Mesothelial cell of epicardium (in vitro differentiated cells): ENCODE measurements at regions not wholly inside any gene's neighbourhood (a gene's known extent, or its start where the extent isn't known, plus 50 kb on each side); places are given as distances from the start of the nearest gene placed in this dataset.

ENCODE experiments used
- DNase-seq, 2 experiments: peaks; one replicate each; pipeline ENCODE4 v3.0.0; 2021; ENCODE audit warnings: low spot score in 2 of 2; ENCODE audit not compliant: unreplicated experiment in 2 of 2
- H3K27ac Mint-ChIP-seq: 2 replicates; pipeline ENCODE4 v1.8.0; 2021; ENCODE audit warnings: mixed read lengths
- H3K27me3 Mint-ChIP-seq: 2 replicates; pipeline ENCODE4 v1.8.0; 2021; ENCODE audit warnings: low read depth, mixed read lengths
- H3K36me3 Mint-ChIP-seq: 2 replicates; pipeline ENCODE4 v1.8.0; 2021; ENCODE audit warnings: mixed read lengths
- H3K4me1 Mint-ChIP-seq: 2 replicates; pipeline ENCODE4 v1.8.0; 2021; ENCODE audit warnings: mixed read lengths
- H3K4me3 Mint-ChIP-seq: 2 replicates; pipeline ENCODE4 v1.8.0; 2021; ENCODE audit warnings: mild to moderate bottlenecking, moderate library complexity, mixed read lengths
- H3K9me3 Mint-ChIP-seq: 2 replicates; pipeline ENCODE4 v1.8.0; 2021; ENCODE audit warnings: mixed read lengths
- TF ChIP-seq, protein P1 (sequence below): fragments of 200-600 bp; sonication (generic); IDR thresholded peaks from one replicate; pipeline ENCODE4 v1.5.0; 2021; ENCODE audit warnings: antibody characterized with exemption; ENCODE audit not compliant: unreplicated experiment

- Mint-ChIP-seq H3K9me3 (peaks cover 10% of the 10 kb centered on the region), H3K27ac (no peak overlapping the region), H3K4me3 (no peak overlapping the region), H3K36me3 (no peaks in the 10 kb centered on the region), H3K27me3 (no peaks in the 10 kb centered on the region), H3K4me1 (peaks cover 5% of the 10 kb centered on the region)
- DNase-seq = no peak
- TF ChIP-seq, protein P1, sequence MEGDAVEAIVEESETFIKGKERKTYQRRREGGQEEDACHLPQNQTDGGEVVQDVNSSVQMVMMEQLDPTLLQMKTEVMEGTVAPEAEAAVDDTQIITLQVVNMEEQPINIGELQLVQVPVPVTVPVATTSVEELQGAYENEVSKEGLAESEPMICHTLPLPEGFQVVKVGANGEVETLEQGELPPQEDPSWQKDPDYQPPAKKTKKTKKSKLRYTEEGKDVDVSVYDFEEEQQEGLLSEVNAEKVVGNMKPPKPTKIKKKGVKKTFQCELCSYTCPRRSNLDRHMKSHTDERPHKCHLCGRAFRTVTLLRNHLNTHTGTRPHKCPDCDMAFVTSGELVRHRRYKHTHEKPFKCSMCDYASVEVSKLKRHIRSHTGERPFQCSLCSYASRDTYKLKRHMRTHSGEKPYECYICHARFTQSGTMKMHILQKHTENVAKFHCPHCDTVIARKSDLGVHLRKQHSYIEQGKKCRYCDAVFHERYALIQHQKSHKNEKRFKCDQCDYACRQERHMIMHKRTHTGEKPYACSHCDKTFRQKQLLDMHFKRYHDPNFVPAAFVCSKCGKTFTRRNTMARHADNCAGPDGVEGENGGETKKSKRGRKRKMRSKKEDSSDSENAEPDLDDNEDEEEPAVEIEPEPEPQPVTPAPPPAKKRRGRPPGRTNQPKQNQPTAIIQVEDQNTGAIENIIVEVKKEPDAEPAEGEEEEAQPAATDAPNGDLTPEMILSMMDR = no peak
These were observed 1269.7 kb downstream of the FSTL5 start for GRCh38 chr4:160894128-160894527.

- peaks cover 10% of the 10 kb centered on the region for H3K9me3 Mint-ChIP-seq
- no peak for DNase-seq
- no peaks in the 10 kb centered on the region for H3K36me3 Mint-ChIP-seq
- TF ChIP-seq, protein P1 = no peak
- no peak overlapping the region for H3K4me3 Mint-ChIP-seq
- H3K27me3 Mint-ChIP-seq = no peaks in the 10 kb centered on the region
- no peak overlapping the region for H3K27ac Mint-ChIP-seq
- peaks cover 6% of the 10 kb centered on the region for H3K4me1 Mint-ChIP-seq
These were observed 1269.0 kb downstream of the FSTL5 start for GRCh38 chr4:160894809-160895208.

DNA sequence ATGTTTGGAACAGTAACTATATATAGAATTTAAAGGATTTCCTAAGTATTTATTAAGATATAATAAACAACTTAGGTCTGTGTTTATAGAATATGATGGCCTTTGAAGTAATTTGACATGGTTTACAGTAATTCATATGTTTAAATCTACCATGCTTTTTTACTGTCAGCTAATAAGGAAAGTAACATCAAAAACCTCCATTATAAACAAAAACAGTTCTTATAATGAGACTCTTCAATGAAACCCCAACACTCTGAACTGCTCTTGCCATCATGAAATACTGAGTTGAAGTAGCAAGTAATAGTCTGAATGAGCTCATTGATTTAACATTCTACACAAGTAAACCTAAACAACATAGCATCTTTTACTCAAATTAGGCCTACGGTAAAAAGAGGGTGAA is 1236.5 kb downstream of the FSTL5 start:
- Mint-ChIP-seq H3K27ac (no peak overlapping the region), H3K4me1 (no peaks in the 10 kb centered on the region), H3K36me3 (no peaks in the 10 kb centered on the region), H3K27me3 (no peaks in the 10 kb centered on the region), H3K4me3 (no peak overlapping the region), H3K9me3 (peaks cover 15% of the 10 kb centered on the region)
- no peak for DNase-seq
- TF ChIP-seq, protein P1 = no peak

DNA sequence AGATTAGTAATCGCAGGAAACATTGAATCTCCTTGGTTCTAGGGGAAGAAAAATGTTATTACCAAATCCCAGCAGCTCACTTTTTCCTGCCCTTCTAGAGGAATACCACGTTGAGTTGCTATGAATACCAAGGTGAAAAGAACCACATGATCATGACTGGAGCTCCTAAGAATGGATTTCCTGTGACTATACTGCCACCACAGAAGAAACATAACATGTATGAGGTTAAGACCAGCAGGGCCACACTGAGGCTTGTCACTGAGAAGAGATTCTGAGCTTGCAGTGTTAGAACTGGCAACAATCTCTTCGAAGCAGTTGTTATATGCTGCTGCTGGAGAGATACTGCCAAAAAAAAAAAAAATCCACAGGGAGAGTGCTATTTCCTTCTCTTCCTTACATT is 1235.3 kb downstream of the FSTL5 start:
- peaks cover 15% of the 10 kb centered on the region for H3K9me3 Mint-ChIP-seq
- H3K4me1 Mint-ChIP-seq = no peaks in the 10 kb centered on the region
- no peaks in the 10 kb centered on the region for H3K36me3 Mint-ChIP-seq
- no peak overlapping the region for H3K27ac Mint-ChIP-seq
- DNase-seq = no peak
- H3K4me3 Mint-ChIP-seq = no peak overlapping the region
- H3K27me3 Mint-ChIP-seq = no peaks in the 10 kb centered on the region
- TF ChIP-seq, protein P1 = no peak

GRCh38 chr4:160947653-160948052 is 1216.1 kb downstream of the FSTL5 start:
- peaks cover 22% of the 10 kb centered on the region for H3K9me3 Mint-ChIP-seq
- no peaks in the 10 kb centered on the region for H3K27me3 Mint-ChIP-seq
- no peak for DNase-seq
- TF ChIP-seq, protein P1 = no peak
- no peaks in the 10 kb centered on the region for H3K4me1 Mint-ChIP-seq
- H3K36me3 Mint-ChIP-seq = no peaks in the 10 kb centered on the region
- H3K27ac Mint-ChIP-seq = no peak overlapping the region
- H3K4me3 Mint-ChIP-seq = no peak overlapping the region

DNA sequence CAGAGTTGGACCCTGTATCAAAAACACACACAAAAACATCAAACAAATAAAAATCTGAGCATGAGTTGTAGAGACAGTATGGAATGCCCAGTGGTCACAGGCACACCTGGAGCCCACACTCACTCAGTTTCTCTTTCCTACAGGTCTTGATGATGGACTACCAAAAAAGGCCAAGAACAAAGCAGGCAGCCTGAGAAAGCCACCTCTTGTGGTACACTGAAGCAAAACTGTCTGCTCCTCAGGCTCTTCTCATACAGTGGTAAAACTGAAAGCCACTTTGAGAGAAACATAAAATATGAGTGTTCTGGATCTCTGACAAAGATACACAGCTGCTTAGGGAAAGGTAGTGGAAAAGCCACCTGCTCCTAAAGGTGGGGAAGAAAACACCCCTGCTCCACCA is 1206.9 kb downstream of the FSTL5 start:
- no peak for DNase-seq
- Mint-ChIP-seq H3K36me3 (no peaks in the 10 kb centered on the region), H3K4me1 (no peaks in the 10 kb centered on the region), H3K27ac (no peak overlapping the region), H3K4me3 (no peak overlapping the region), H3K9me3 (peaks cover 4% of the 10 kb centered on the region), H3K27me3 (no peaks in the 10 kb centered on the region)
- TF ChIP-seq, protein P1 = no peak
